ENCODE measurements at regions not wholly inside any gene's neighbourhood (a gene's known extent, or its start where the extent isn't known, plus 50 kb on each side); places are given as distances from the start of the nearest gene placed in this dataset.

DNA sequence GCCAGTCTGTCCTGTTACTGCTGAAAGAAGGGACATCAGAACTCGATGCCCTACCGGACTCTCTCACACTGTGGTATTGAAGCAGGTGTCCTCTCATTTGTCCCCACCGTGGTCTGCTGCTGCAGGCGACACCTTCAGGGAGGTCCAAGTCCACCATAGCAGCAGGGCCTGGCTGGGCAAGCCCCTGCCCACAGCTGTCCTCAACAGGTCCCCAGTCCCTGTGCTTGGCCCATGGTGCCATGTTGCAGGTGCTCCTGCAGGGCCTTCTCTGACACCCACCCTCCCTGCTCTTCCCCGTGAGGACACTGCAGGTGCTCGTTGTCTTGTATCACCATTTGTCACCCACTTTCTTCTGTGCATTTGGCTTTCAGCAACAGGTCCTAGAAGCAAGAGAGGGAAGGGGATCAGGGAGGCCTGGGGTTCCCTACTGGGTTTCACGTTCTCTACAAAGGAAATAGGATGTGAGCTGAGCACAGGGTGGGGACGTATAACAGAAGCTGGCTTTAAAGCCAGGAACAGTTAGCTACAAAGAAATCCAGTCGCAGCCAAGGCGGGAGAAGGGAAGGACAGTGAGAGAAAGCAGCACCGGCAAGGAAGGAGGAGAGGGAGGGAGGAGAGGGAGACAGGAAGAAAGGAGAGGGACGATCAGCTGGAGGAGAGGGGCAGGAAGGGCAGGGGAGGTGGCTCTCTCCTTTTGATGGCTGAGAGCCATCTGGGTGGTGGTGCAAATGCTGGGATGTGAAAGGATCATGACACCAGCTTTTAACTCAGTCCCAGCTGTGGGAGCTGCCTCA, 117.7 kb upstream of the FRMD4A start:
- no peak overlapping the region for H3K4me2 ChIP-seq (ENCODE audit: low read length)
- H3K9me3 ChIP-seq (replicated peaks; ENCODE audit: low read length): no peaks in the 10 kb centered on the region
- H3K4me1 ChIP-seq (ENCODE audit: control insufficient read depth, insufficient read depth, low read length): peaks cover 14% of the 10 kb centered on the region
- no peaks in the 10 kb centered on the region for H3K36me3 ChIP-seq (ENCODE audit: insufficient read depth, low read length)
- no peak overlapping the region for H3K9ac ChIP-seq (ENCODE audit: low read depth, low read length)
- H3K4me3 ChIP-seq (ENCODE audit: low read length): no peak overlapping the region
- peaks cover 3% of the 10 kb centered on the region for H3K27me3 ChIP-seq (ENCODE audit: control insufficient read depth, insufficient read depth, low read length)

DNA sequence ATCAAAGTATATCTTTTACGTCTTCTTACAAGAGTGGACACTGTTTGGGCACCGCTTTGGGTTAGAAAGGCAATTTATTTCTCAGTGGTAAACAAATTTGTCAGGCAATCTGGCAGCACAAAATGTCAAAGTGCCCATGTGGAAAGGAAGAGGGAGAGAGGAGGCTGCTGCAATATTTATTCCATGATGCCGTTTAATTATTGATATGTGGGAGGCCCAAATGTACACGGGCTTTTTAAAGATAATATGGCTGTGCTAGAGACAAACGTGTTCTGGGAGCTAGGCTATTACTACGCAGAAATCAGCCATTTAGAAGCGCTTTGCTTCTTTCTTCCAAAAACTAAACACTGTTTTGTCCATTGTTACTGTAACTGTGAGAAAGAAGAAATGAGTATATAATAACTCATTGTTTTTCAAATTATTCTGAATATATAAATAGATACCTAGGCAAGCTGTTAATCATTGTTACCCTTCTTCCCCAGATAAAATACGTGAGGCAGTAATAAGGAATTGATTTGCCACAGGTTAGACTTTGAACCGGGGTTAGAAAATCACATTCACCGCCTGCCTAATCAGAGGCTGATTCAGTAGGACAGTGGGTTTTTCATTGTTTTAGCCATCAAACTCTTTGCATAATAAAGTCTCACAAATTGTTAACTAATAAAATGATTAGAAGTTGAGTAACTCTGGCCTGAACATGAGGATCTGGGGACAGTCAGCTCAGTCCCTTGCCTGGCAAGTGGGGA, 116.5 kb upstream of the FRMD4A start:
- Histone ChIP-seq H3K4me3 (ENCODE audit: low read length) (no peak overlapping the region), H3K4me1 (ENCODE audit: control insufficient read depth, insufficient read depth, low read length) (peaks cover 14% of the 10 kb centered on the region), H3K9ac (ENCODE audit: low read depth, low read length) (no peak overlapping the region), H3K9me3 (replicated peaks; ENCODE audit: low read length) (no peaks in the 10 kb centered on the region), H3K4me2 (ENCODE audit: low read length) (no peak overlapping the region), H3K27me3 (ENCODE audit: control insufficient read depth, insufficient read depth, low read length) (no peaks in the 10 kb centered on the region), H3K36me3 (ENCODE audit: insufficient read depth, low read length) (no peaks in the 10 kb centered on the region)

DNA sequence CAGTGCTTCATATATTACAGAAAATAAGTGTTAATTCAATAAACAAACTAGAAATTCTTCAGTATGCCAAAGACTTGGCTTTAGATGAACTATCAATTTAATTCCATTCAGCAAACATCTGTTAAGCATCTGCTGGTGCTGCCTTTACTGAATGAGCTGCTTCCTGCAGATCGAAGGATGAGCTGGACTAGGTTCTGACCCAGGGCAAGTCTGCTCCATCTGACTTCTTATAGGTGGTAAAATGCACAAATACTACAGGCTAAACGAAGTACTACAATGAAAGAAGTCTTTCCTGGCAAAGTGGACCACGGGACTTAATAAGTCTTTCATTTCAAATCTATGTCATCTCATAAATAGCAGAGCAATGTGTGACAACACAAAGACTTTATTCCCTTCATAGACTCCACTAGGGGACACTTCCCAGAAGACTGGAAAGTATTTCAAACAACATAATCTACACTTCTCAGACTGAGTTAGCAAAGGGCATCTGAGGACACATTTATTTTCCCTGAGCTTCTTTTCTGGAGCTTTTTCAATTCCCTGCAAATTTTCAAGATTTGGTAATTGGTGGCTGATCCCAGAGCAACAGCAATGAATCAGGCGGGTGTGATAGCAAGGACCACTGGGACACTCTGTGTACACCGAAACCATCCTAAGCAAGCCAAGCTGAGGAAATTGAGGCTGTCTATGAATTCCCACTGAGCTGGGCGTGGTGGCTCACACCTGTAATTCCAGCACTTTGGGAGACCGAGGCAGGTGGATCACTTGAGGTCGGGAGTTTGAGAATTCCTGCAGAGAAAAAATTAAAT, 108.9 kb upstream of the FRMD4A start:
- no peak overlapping the region for H3K4me2 ChIP-seq (ENCODE audit: low read length)
- peaks cover 1% of the 10 kb centered on the region for H3K27me3 ChIP-seq (ENCODE audit: control insufficient read depth, insufficient read depth, low read length)
- H3K4me3 ChIP-seq (ENCODE audit: low read length): no peak overlapping the region
- H3K9ac ChIP-seq (ENCODE audit: low read depth, low read length): no peak overlapping the region
- H3K36me3 ChIP-seq (ENCODE audit: insufficient read depth, low read length): no peaks in the 10 kb centered on the region
- no peaks in the 10 kb centered on the region for H3K9me3 ChIP-seq (replicated peaks; ENCODE audit: low read length)
- no peaks in the 10 kb centered on the region for H3K4me1 ChIP-seq (ENCODE audit: control insufficient read depth, insufficient read depth, low read length)

DNA sequence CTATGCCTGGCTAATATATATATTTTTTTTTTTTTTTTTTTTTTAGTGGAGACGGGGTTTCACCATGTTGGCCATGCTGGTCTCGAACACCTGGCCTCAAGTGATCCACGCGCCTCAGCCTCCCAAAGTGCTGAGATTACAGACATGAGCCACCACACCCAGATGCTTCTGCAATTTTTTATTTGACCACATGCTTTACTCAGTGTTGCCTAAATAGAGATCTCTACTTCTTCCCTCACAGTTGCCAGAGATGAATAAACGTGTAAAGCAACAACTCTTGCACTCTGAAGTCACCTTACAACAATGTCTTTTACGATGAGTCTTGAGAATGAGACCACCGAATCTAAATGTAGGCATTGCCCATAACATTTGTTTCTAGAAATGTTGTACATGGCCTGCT, 107.9 kb upstream of the FRMD4A start:
- Histone ChIP-seq H3K9ac (ENCODE audit: low read depth, low read length) (no peak overlapping the region), H3K36me3 (ENCODE audit: insufficient read depth, low read length) (no peaks in the 10 kb centered on the region), H3K27me3 (ENCODE audit: control insufficient read depth, insufficient read depth, low read length) (peaks cover 9% of the 10 kb centered on the region), H3K4me3 (ENCODE audit: low read length) (no peak overlapping the region), H3K4me1 (ENCODE audit: control insufficient read depth, insufficient read depth, low read length) (no peaks in the 10 kb centered on the region), H3K4me2 (ENCODE audit: low read length) (no peak overlapping the region), H3K9me3 (replicated peaks; ENCODE audit: low read length) (no peaks in the 10 kb centered on the region)

DNA sequence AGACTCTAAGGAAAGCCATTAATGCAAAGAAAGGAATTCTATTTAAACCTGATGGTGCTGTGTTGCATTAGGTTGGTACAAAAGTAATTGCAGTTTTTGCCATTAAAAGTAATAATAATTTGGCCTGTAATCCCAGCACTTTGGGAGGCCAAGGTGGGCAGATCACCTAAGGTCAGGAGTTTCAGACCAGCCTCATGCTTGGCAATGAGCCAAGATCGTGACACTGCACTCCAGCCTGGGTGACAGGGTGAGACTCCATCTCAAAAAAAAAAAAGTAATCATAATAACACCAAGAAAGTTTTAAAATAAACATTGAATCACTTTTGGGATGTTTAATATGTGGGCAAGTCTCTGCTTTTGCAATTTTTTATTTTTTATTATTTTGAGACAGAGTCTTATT, 107.3 kb upstream of the FRMD4A start:
- H3K36me3 ChIP-seq (ENCODE audit: insufficient read depth, low read length): no peaks in the 10 kb centered on the region
- H3K27me3 ChIP-seq (ENCODE audit: control insufficient read depth, insufficient read depth, low read length): peaks cover 9% of the 10 kb centered on the region
- H3K4me1 ChIP-seq (ENCODE audit: control insufficient read depth, insufficient read depth, low read length): no peaks in the 10 kb centered on the region
- H3K4me3 ChIP-seq (ENCODE audit: low read length): no peak overlapping the region
- H3K9ac ChIP-seq (ENCODE audit: low read depth, low read length): no peak overlapping the region
- H3K4me2 ChIP-seq (ENCODE audit: low read length): no peak overlapping the region
- H3K9me3 ChIP-seq (replicated peaks; ENCODE audit: low read length): no peaks in the 10 kb centered on the region

DNA sequence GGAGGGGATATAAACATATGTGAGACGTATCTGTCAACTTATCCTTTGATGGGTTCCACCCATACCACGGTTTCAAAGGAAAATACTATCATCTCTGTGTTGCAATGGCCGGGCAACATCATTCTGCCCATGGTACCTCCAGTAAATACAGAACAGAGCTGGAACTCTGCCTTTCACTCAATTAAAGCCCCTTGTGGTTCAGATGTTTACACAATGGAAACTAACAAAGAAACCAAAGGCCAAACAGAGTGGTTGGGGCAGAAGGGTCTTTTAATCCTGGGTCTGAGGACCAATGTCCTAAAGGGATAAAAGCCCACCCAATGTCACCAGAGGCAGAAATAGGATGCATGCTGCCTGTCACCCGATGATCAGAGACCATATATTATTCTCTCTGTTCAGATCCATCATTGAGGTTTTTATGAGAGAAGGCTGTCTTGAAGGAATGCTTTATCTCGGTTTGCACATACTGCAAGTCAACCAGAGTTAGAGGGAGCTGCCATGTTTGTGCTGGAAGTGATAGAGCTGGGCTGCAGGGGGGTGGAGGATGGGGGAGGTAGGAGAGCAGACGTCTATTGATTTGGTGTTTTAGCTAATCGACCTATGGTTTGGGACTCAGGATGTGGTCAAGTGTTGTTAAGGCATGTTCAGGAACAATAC, 105.4 kb upstream of the FRMD4A start:
- Histone ChIP-seq H3K27me3 (ENCODE audit: control insufficient read depth, insufficient read depth, low read length) (peaks cover 9% of the 10 kb centered on the region), H3K4me1 (ENCODE audit: control insufficient read depth, insufficient read depth, low read length) (no peaks in the 10 kb centered on the region), H3K36me3 (ENCODE audit: insufficient read depth, low read length) (no peaks in the 10 kb centered on the region), H3K9ac (ENCODE audit: low read depth, low read length) (no peak overlapping the region), H3K4me2 (ENCODE audit: low read length) (no peak overlapping the region), H3K9me3 (replicated peaks; ENCODE audit: low read length) (no peaks in the 10 kb centered on the region), H3K4me3 (ENCODE audit: low read length) (no peak overlapping the region)

DNA sequence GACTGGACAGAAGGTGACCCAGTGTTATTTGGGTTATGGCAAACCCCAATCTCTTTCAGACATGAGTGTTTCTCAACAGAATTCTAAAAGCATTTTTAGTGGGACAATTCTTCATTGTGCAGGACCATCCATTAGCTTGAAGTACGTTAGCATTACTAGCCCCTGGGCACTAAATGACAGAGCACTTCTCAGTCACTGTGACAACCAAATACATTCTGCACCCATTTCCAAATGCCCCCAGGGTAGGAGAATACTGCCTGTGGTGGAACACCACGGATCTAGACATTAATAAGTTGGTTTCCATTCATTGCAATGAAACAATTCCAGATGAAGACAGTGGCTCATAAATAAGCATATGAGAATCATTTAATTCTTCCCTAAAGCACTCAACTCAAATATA, 102.4 kb upstream of the FRMD4A start:
- Histone ChIP-seq H3K4me1 (ENCODE audit: control insufficient read depth, insufficient read depth, low read length) (no peaks in the 10 kb centered on the region), H3K9ac (ENCODE audit: low read depth, low read length) (no peak overlapping the region), H3K9me3 (replicated peaks; ENCODE audit: low read length) (no peaks in the 10 kb centered on the region), H3K27me3 (ENCODE audit: control insufficient read depth, insufficient read depth, low read length) (peaks cover 17% of the 10 kb centered on the region), H3K4me2 (ENCODE audit: low read length) (no peak overlapping the region), H3K4me3 (ENCODE audit: low read length) (no peak overlapping the region), H3K36me3 (ENCODE audit: insufficient read depth, low read length) (no peaks in the 10 kb centered on the region)

DNA sequence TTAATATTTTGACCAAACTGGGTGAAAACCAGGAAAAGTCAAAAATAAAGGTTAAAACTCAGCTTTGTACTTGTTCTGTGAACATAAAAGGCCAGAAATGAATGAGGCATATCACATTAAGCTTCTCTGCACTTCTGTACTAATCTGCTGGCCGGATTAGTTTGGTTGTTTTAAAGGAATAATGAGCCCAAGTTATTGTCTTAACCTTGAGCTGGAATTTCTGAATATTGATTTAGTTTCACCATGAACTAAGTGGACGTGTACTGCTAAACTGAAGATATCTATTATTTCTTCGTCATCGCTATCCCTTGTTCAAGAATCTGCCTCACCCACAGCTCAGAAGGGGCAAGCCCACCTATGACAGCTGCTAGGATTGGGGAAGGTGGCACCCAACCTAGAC, 101.1 kb upstream of the FRMD4A start:
- Histone ChIP-seq H3K27me3 (ENCODE audit: control insufficient read depth, insufficient read depth, low read length) (peaks cover 21% of the 10 kb centered on the region), H3K4me3 (ENCODE audit: low read length) (no peak overlapping the region), H3K36me3 (ENCODE audit: insufficient read depth, low read length) (no peaks in the 10 kb centered on the region), H3K4me1 (ENCODE audit: control insufficient read depth, insufficient read depth, low read length) (no peaks in the 10 kb centered on the region), H3K9me3 (replicated peaks; ENCODE audit: low read length) (no peaks in the 10 kb centered on the region), H3K4me2 (ENCODE audit: low read length) (no peak overlapping the region), H3K9ac (ENCODE audit: low read depth, low read length) (no peak overlapping the region)

DNA sequence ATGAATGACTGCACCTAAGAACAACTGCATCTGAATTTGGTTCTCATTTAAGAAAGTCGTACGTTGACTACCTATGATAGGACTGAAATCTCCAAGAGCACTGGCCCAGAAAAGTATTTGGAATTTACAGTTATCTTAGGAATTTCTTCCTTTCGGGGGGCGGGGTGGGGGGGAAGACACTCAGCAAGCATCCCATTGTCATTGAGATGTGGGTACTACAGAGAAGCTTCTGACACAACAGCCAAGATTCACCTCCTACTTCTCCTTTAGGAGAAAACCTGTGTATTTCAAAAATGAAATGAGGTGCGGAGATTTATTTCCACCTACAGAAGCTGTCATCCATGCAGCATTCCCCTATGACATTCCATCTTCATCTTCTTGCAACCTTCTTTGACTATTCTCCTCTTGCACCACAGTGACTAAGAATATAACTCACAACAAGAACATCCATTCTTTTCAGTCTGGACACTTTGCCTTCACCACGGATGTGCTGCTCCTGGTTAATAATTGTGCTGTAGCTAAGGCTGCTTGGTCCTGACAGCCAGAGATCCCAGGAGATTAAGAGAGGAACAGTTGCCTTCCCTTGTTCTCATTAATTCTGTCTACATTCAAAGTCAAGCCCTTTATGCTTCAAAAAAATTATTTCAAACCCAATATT, 98.4 kb upstream of the FRMD4A start:
- no peak overlapping the region for H3K4me2 ChIP-seq (ENCODE audit: low read length)
- H3K27me3 ChIP-seq (ENCODE audit: control insufficient read depth, insufficient read depth, low read length): peaks cover 15% of the 10 kb centered on the region
- H3K36me3 ChIP-seq (ENCODE audit: insufficient read depth, low read length): no peaks in the 10 kb centered on the region
- no peak overlapping the region for H3K9ac ChIP-seq (ENCODE audit: low read depth, low read length)
- H3K4me3 ChIP-seq (ENCODE audit: low read length): no peak overlapping the region
- H3K9me3 ChIP-seq (replicated peaks; ENCODE audit: low read length): no peaks in the 10 kb centered on the region
- no peaks in the 10 kb centered on the region for H3K4me1 ChIP-seq (ENCODE audit: control insufficient read depth, insufficient read depth, low read length)

DNA sequence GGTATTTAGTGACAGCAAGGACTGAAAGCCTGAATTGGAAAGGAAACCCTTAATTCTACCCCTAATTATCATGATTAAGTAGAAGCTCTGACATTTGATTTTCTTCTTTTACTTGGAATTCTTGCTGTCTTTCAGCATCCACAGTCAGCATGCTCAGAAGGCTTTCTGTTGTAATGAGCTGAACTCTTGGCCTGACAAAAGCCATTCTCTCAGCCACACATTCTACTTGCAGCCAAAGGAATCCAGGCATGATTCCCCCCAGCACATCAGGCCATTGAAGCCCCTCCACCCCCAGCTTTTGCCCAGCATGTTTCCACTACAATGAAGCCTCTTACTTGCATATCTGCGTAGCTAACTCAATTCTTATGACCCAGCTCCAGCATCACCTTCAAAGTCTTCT, 94.3 kb upstream of the FRMD4A start:
- Histone ChIP-seq H3K9ac (ENCODE audit: low read depth, low read length) (no peak overlapping the region), H3K4me3 (ENCODE audit: low read length) (no peak overlapping the region), H3K9me3 (replicated peaks; ENCODE audit: low read length) (no peaks in the 10 kb centered on the region), H3K4me1 (ENCODE audit: control insufficient read depth, insufficient read depth, low read length) (no peaks in the 10 kb centered on the region), H3K27me3 (ENCODE audit: control insufficient read depth, insufficient read depth, low read length) (peaks cover 7% of the 10 kb centered on the region), H3K36me3 (ENCODE audit: insufficient read depth, low read length) (no peaks in the 10 kb centered on the region), H3K4me2 (ENCODE audit: low read length) (no peak overlapping the region)

Measured in skeletal muscle satellite cell (primary cell).